NCI-H226 (cell line): ENCODE measurements at regions not wholly inside any gene's neighbourhood (a gene's known extent, or its start where the extent isn't known, plus 50 kb on each side); places are given as distances from the start of the nearest gene placed in this dataset.

Experiments
- DNase-seq: peaks from one replicate; pipeline ENCODE4 v3.0.0-alpha.2; 2015

DNA sequence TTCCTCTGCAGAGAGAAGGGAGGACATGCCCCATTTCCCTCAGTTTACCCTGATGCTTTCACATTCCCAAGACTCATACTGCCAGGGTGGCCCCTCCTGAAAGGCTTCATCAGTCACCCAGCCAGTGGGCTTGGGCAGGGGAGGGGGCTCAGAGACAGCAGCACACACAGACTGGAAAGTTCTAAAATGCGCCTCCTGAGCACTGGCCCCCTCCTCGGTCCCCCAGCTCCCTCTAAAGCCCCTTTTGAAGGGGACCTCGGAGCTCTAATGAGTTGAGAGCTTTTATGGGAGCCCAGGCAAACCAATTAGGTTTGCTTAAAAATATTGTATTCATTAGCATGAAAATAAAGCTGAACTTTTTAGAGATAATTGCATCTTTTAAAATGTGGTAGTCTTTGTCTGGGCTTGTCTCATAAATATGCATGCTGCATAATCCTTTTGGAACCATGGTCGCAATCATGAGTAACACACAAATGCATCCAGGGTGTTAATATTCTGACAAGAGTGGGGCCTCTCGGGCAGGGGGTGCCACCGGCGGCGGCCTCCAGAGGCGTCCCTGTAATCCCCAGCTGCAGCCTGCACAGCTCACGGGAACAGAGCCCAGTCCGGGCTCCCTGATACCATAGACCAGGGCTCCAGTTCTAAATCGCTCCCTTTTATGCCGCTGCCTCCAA is 78.5 kb downstream of the RPLP1 start:
- no peak for DNase-seq

- DNase-seq, result peak; percentile 42
Measured at GRCh38 chr15:69531665-69532027, 79.0 kb downstream of the RPLP1 start.

- DNase-seq, result no peak
Measured at GRCh38 chr15:69532066-69532465, 79.4 kb downstream of the RPLP1 start.

DNA sequence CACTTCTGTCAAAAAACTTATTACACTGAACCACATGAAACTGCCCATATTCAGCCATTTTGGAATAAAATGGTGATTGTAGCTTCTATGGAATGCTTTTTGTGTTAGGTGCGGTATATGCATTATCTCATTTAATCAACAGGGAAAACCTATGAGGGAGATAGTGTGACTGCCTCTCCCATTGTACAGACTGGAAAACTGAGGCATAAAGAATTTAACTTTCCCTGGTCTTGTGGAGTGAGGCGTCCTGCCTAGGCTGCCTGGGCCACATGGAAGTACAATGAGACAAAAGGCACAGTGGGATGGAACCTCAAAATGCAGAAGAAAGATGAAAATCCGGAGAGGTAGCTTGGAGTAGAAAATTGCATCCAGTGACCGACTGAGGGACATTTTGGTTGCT is 80.2 kb downstream of the RPLP1 start:
- no peak for DNase-seq

GRCh38 chr15:69533522-69533921 is 80.9 kb downstream of the RPLP1 start:
- no peak for DNase-seq

DNA sequence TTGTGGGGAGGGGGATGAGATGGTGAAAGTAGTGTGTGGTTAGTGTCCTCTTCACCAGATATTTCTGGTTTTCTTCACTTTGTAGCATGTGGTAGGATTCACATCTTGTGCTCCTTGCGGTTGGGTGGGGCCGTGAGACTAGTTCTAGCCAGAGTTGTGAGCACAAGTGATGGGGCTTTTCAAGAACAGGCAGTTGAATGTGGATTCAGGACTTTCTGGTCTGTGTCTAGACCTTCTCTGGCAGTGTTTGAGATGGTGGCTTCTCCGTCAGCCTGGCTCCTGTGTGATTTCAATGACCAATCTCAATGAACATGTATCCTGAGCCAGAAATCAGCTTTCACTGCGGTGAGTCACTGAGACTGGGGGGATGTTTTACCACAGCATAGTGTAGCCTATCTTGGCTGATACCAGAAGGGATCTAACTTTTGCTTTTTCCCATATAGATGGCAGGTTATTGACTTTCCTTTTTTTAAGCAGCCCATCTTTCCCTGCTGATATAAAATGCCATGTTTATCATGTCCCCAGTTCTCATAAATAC is 82.6 kb downstream of the RPLP1 start:
- peak; percentile 57 for DNase-seq

DNA sequence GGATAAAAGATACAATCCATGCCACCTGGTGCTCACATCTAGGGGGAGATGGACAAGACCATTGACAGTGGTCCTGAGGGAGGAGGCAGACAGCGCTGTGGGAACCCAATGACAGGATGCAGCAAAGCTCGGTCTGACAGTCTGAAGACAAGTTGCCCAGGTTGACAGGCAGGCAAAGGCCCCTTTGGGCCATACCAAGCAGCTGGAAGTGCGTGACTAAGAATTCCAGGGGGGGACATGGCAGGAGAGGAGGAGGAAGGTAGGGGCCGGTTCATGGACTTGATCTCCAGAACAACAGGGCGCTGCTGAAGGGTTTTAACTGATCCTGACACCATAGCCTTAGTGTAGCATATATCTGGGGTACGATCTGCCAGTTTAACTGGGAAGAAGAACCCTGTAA is 83.4 kb downstream of the RPLP1 start:
- no peak for DNase-seq

DNA sequence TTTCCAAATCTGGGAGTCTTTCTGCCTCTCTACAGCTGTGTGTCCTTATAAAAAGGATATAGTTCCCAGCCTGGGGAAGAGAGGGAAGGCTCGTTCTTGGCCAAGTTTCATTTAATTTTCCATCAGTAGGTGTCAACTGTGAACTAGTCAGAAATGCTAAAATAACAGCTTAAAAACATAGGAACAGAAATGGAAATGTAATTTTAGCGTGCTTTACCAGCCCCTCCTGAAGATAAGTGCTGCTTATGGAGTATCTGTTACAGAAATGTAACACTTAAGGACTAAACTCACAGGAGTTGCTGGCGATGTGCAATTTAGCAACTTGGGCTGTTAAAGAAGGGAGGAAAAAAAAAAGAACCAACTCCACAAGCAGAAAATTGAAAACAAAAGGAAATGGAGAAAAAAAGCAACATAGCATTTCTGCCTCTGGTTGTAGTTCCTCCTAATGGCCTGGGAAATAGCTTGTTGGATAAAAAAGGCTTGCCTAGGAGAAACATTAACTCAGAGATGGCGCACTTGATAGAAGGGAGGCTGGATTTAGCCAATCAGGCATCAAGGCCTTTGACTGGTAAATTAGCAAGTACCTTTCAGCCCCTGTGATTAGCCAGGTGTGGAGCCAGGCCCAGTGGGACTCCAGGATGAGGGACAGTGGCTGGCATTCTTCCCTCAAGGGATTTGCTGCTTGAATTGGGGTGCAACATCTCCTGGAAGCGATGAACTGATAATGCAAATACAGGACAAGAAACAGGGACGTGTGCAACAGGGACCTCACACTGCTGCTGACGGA is 84.3 kb downstream of the RPLP1 start:
- DNase-seq, result no peak

DNA sequence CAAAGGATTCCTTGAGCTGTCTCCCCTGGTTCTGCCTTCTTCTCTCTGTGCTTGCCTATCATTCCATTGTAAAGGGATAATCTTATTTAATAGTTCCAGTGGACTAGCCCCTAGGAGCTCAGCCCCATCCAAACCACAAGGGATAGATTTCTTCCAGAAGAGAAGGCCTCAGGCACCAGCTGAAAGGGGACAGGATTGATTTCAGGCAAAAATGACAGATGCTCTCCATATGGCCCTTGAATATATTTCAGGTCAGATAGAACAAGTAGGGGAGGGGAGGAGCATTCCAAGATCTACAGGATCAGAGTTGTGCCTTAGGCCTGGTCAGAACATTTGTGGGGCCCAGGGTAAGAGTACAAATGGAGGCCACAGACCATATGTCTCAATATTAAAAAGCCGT is 85.3 kb downstream of the RPLP1 start:
- DNase-seq, result no peak

GRCh38 chr15:69538379-69538778 is 85.8 kb downstream of the RPLP1 start:
- DNase-seq, result no peak

GRCh38 chr15:69539345-69539744 is 86.7 kb downstream of the RPLP1 start:
- no peak for DNase-seq

GRCh38 chr15:69540622-69541021 is 88.0 kb downstream of the RPLP1 start:
- DNase-seq, result no peak

- DNase-seq, result no peak
Measured at GRCh38 chr15:69542028-69542427, 89.4 kb downstream of the RPLP1 start.

DNA sequence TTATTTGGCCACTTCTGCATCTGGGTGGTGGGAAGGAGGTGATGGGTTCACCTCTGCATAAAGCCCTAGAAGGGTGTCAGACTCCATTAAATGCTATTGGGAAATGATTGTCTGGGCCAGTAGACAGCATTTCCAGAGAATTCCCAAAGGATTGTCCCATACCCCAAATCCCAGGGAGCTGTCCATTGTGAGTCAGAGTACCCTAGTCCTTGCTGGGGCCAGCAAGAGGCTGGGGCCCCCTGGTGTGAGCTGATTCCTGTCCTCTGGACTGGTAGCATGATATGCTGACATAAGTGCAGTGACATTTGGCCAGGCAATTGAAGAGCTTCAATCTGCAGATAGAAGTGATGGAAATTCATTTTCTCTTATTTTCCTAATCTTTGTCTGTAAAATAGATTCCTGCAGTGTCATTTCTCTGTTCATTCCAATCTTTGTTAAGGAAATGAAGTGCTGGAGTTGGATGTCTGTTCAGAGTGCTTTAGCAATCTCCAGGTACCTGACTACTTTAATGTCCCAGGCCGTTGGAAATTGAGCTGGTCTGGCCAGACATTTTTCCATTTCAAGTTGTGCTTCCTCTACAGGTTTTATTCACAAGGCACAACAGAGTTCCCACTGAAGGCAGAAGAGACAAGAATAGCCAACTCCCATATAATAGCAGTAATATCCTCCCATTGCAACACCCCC is 91.2 kb downstream of the RPLP1 start:
- DNase-seq, result no peak

GRCh38 chr15:69544365-69545113 is 91.9 kb downstream of the RPLP1 start:
- DNase-seq, result no peak

- DNase-seq, result no peak
Measured at GRCh38 chr15:69546182-69546581, 93.6 kb downstream of the RPLP1 start.

DNA sequence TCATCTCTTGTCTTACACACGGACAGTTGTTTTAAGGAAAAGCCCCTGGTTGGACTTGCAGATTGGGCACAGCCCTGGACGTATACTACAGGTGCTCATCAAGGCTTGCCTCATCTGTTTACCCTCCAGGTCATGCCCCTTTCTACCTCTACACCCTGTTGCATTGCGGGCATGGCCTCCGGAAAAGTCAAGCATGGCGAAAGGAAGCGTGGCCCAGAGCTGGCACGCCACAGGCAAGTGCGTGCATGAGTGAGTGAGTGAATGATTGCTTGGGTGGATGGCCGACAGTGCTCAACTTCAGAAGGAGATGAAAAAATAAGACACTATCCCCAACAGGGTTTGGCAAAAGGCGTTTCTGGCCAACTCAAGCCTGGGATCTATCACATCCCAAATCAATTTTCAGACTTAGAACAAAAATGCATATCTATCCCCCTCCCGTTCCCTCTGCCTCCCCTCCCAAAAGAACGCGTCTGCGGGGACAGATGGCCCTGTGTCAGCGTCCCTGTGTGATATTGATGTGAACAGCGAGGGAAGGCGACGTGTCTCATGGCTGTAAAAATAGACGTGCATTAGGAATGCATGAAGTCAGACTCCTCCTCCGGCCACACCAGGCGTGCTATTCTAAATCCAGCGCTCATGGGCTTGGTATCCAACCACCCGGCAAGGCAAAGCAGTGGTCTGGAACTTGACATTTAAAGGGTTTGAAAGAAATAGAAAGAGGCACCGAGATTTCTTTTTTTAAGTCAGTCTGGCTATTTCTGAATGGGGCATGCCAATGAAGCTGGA is 96.0 kb downstream of the RPLP1 start:
- no peak for DNase-seq

- no peak for DNase-seq
Measured at GRCh38 chr15:69551391-69552056, 98.9 kb downstream of the RPLP1 start.

GRCh38 chr15:69552057-69552815 is 99.6 kb downstream of the RPLP1 start:
- no peak for DNase-seq

- no peak for DNase-seq
Measured at GRCh38 chr15:69553686-69554085, 101.1 kb downstream of the RPLP1 start.
